GM21423 (cell line): ENCODE measurements at regions not wholly inside any gene's neighbourhood (a gene's known extent, or its start where the extent isn't known, plus 50 kb on each side); places are given as distances from the start of the nearest gene placed in this dataset.
"Not testable (repeated sequence)": the region's sequence is repeated elsewhere in the genome, so short reads cannot be mapped to it uniquely, and the experiment has no call there.

Experiments used
- ATAC-seq: cut with Tn5 transposase; IDR thresholded peaks from one replicate; pipeline ENCODE4 v1.9.1; 2021; ENCODE audit warnings: mild to moderate bottlenecking, moderate library complexity; ENCODE audit not compliant: unreplicated experiment

- ATAC-seq: no peak
These were observed 115.3 kb downstream of the LTN1 start for GRCh38 chr21:28877318-28877884.

- ATAC-seq: no peak
These were observed 117.6 kb downstream of the LTN1 start for GRCh38 chr21:28875078-28875477.

- ATAC-seq: no peak
These were observed 120.5 kb downstream of the LTN1 start for GRCh38 chr21:28872218-28872617.

- ATAC-seq: no peak
These were observed 121.2 kb downstream of the LTN1 start for GRCh38 chr21:28871388-28872010.

GRCh38 chr21:28867401-28867800, 125.3 kb downstream of the LTN1 start:
- no peak for ATAC-seq

DNA sequence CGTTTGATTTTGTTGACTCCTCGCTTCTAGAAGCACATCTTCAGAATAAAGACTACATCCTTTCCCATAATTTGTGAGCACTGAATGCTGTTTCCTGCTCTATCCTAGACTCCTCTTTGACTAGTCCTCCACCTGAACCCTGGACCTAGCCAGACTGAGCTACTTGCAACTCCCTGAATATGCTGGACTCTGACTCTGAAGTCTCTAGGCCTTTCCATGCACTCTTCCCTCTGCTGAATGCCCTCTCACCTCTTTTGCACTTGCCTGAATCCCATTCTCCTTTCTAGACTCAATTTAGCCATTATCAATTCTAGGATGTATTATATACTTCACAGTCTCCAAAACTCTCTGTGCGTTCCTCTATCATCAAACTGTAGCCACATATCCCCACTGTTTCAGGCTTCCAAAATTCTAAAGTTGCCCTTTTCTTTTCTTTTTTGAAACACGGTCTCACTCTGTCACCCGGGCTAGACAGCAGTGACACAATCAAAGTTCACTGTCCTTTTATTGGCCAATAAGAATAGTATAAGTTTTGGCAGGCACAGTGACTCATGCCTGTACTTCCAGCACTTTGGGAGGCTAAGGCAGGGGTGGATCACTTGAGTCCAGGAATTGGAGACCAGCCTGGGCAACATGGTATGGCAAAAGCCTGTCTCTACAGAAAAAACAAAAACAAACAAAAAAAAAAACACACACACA, 127.0 kb downstream of the LTN1 start:
- ATAC-seq: no peak

GRCh38 chr21:28858424-28858823, 134.3 kb downstream of the LTN1 start:
- ATAC-seq: no peak

GRCh38 chr21:28857752-28858151, 134.9 kb downstream of the LTN1 start:
- no peak for ATAC-seq

- ATAC-seq: no peak
These were observed 136.0 kb downstream of the LTN1 start for GRCh38 chr21:28856588-28857250.

- no peak for ATAC-seq
These were observed 140.0 kb downstream of the LTN1 start for GRCh38 chr21:28852706-28853105.

GRCh38 chr21:28851645-28852044, 141.0 kb downstream of the LTN1 start:
- ATAC-seq: no peak

DNA sequence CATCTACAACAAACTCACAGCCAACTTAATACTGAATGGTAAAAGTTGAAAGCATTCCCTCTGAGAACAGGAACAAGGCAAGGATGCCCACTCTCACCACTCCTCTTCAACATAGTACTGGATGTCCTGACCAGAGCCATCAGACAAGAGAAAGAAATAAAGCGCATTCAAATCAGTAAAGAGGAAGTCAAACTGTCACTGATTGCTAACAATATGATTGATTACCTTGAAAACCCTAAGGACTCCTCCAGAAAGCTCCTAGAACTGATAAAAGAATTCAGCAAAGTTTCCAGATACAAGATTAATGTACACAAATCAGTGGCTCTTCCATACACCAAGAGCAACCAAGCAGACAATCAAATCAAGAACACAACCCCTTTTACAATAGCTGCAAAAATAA, 153.4 kb downstream of the LTN1 start:
- not testable (repeated sequence) for ATAC-seq

GRCh38 chr21:28837426-28837825, 155.3 kb downstream of the LTN1 start:
- ATAC-seq: not testable (repeated sequence)

GRCh38 chr21:28836588-28836987, 156.1 kb downstream of the LTN1 start:
- not testable (repeated sequence) for ATAC-seq

GRCh38 chr21:28834335-28835238, 158.1 kb downstream of the LTN1 start:
- no peak for ATAC-seq

DNA sequence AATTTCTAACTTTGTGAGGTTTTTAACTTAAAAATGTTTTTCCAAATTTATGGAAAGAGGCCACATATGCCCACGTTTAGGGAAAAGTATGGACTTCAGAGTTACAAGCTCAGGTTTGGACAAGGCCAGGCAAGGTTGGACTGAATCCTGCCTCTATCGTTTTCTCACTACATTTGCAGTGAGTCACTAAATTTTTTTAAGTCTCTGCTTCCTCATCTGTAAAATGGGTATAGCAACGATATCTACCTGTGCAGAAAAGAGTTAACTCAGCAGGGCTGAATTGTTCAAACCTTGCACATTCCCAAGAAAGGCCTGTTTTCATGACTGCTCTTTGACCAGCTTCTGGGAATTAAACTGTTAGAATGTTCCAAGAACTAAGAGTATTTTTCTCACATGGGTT, 159.1 kb downstream of the LTN1 start:
- no peak for ATAC-seq

GRCh38 chr21:28833182-28833581, 159.5 kb downstream of the LTN1 start:
- ATAC-seq: no peak

GRCh38 chr21:28832715-28833061, 160.0 kb downstream of the LTN1 start:
- ATAC-seq: no peak

- ATAC-seq: no peak
These were observed 160.5 kb downstream of the LTN1 start for GRCh38 chr21:28832013-28832714.

DNA sequence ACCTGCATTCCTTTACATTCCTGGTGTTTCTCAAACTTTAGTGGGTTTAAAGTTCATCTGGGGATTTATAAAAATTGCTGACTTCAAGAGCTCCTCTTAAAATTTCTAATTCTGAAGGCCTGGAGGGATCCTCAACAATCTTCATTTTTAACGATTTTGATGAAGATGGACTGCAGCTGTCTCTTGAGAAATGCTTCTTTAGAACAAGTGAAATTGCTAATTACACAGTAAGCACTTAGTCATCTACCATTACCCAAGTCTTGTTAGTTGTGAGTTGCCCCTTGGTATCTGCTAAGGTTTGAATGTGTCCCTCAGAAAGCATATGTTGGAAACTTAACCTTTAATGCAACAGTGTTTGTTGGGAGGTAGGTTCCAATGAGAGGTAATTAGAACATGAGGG, 163.7 kb downstream of the LTN1 start:
- no peak for ATAC-seq
